HEK293 (cell line): ENCODE measurements at regions not wholly inside any gene's neighbourhood (a gene's known extent, or its start where the extent isn't known, plus 50 kb on each side); places are given as distances from the start of the nearest gene placed in this dataset.

Experiments
- CTCF ChIA-PET: fragments of 350-600 bp; formaldehyde crosslinking; extraction: SDS; loops from one replicate; lab custom pipeline; 2021; ENCODE audit warnings: antibody characterized with exemption; lab: Yijun Ruan, JAX
- POLR2A ChIA-PET: fragments of 300-600 bp; formaldehyde crosslinking; extraction: SDS; loops from one replicate; lab custom pipeline; 2020; ENCODE audit warnings: antibody characterized with exemption, inconsistent platforms; lab: Yijun Ruan, JAX
- H3K27ac ChIP-seq: fragments of 200-500 bp; sonication (Bioruptor generic); 2 replicates; pipeline ENCODE4 v1.5.1; 2014; ENCODE audit warnings: low read depth, low read length, control low read depth, inconsistent platforms; ENCODE audit errors: extremely low read depth
- H3K36me3 ChIP-seq, 2 experiments: fragments of 200-500 bp in 1 of 2; sonication (Bioruptor generic) in 1 of 2; 1 replicate in 1 of 2; 2 replicates in 1 of 2; pipeline ENCODE4 v1.5.1; 2014 to 2017; ENCODE audit warnings: inconsistent platforms in 2 of 2, low read length in 2 of 2; ENCODE audit not compliant: control insufficient read depth in 2 of 2, insufficient read depth in 1 of 2
- H3K4me1 ChIP-seq: fragments of 200-500 bp; sonication (Bioruptor generic); 2 replicates; pipeline ENCODE4 v1.5.1; 2014; ENCODE audit warnings: mild to moderate bottlenecking, low read length, inconsistent platforms; ENCODE audit not compliant: control insufficient read depth, insufficient read depth
- H3K4me3 ChIP-seq: 2 replicates; pipeline ENCODE4 v1.5.1; 2011; ENCODE audit warnings: low read depth, mild to moderate bottlenecking, control low read depth, low read length, moderate library complexity
- H3K9me3 ChIP-seq: fragments of 200-500 bp; sonication (Bioruptor generic); 2 replicates; pipeline ENCODE4 v1.5.1; 2014; ENCODE audit warnings: low read depth, low read length, inconsistent platforms; ENCODE audit not compliant: control insufficient read depth, insufficient read depth
- GLIS1 ChIP-seq: fragments of 450-650 bp; formaldehyde crosslinking; IDR thresholded peaks from 2 replicates; pipeline ENCODE4 v1.5.1; 2016; ENCODE audit warnings: missing biosample characterization, missing genetic modification characterization
- SCRT1 ChIP-seq: fragments of 450-650 bp; formaldehyde crosslinking; IDR thresholded peaks from 2 replicates; pipeline ENCODE4 v1.5.1; 2016; ENCODE audit warnings: missing biosample characterization, missing genetic modification characterization, borderline replicate concordance
- SP2 ChIP-seq: fragments of 450-650 bp; formaldehyde crosslinking; IDR thresholded peaks from 2 replicates; pipeline ENCODE4 v1.5.1; 2016; ENCODE audit warnings: missing biosample characterization, missing genetic modification characterization
- ZNF202 ChIP-seq: fragments of 450-650 bp; formaldehyde crosslinking; IDR thresholded peaks from 2 replicates; pipeline ENCODE4 v1.5.1; 2016; ENCODE audit warnings: missing biosample characterization, missing genetic modification characterization, borderline replicate concordance
- ZNF311 ChIP-seq: fragments of 450-650 bp; formaldehyde crosslinking; IDR thresholded peaks from 2 replicates; pipeline ENCODE4 v1.5.1; 2017; ENCODE audit warnings: missing biosample characterization, missing genetic modification characterization, borderline replicate concordance
- ZNF473 ChIP-seq: fragments of 450-650 bp; formaldehyde crosslinking; IDR thresholded peaks from 2 replicates; pipeline ENCODE4 v1.5.1; 2017; ENCODE audit warnings: missing biosample characterization, missing genetic modification characterization
- ZNF623 ChIP-seq: fragments of 450-650 bp; formaldehyde crosslinking; IDR thresholded peaks from 2 replicates; pipeline ENCODE4 v1.5.1; 2016; ENCODE audit warnings: missing biosample characterization, missing genetic modification characterization
- ZNF701 ChIP-seq: fragments of 450-650 bp; formaldehyde crosslinking; IDR thresholded peaks from 2 replicates; pipeline ENCODE4 v1.5.1; 2016; ENCODE audit warnings: missing biosample characterization, missing genetic modification characterization
- ZNF791 ChIP-seq: fragments of 450-650 bp; formaldehyde crosslinking; IDR thresholded peaks from 2 replicates; pipeline ENCODE4 v1.5.1; 2016; ENCODE audit warnings: missing biosample characterization, missing genetic modification characterization
- TF ChIP-seq, protein P1 (sequence below): fragments of 450-650 bp; formaldehyde crosslinking; IDR thresholded peaks from 2 replicates; pipeline ENCODE4 v1.5.1; 2016; ENCODE audit warnings: missing biosample characterization, missing genetic modification characterization, borderline replicate concordance
- TF ChIP-seq, protein P2 (sequence below): fragments of 450-650 bp; formaldehyde crosslinking; IDR thresholded peaks from 2 replicates; pipeline ENCODE4 v1.5.1; 2016; ENCODE audit warnings: missing biosample characterization, missing genetic modification characterization
- TF ChIP-seq, protein P3 (sequence below): sonication (generic); formaldehyde crosslinking; IDR thresholded peaks from 2 replicates; pipeline ENCODE4 v1.8.1; 2022; ENCODE audit warnings: mild to moderate bottlenecking, moderate library complexity, missing genetic modification reagents
- TF ChIP-seq, protein P4 (sequence below): fragments of 450-650 bp; formaldehyde crosslinking; IDR thresholded peaks from 2 replicates; pipeline ENCODE4 v1.5.0; 2017; ENCODE audit warnings: missing biosample characterization, missing genetic modification characterization, borderline replicate concordance
- TF ChIP-seq, protein P5 (sequence below): fragments of 450-650 bp; formaldehyde crosslinking; IDR thresholded peaks from 2 replicates; pipeline ENCODE4 v1.5.1; 2016; ENCODE audit warnings: missing biosample characterization, missing genetic modification characterization
- TF ChIP-seq, protein P6 (sequence below): fragments of 450-650 bp; formaldehyde crosslinking; IDR thresholded peaks from 2 replicates; pipeline ENCODE4; 2016; ENCODE audit warnings: missing biosample characterization, missing genetic modification characterization

DNA sequence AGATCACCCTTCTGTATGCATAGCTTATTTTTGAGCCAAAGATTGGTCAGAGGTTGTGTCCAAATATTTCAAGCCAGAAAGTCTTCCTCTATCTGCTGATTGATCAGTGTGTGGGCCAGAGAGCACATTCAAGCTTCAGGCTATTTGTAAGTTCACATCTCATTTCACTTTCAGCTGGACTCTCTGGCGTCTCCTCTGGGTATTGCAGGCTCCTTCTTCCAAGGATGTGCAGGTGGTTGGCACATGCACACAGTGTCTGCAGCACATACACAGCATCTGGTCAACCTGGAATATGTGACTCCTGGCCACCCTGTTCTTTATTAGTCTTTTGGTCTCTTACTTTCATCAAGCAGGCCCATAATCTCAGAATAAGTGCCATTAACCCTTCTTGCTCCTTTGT lies 516.1 kb downstream of the ANXA1 start (continued):
- TF ChIP-seq, protein P1, sequence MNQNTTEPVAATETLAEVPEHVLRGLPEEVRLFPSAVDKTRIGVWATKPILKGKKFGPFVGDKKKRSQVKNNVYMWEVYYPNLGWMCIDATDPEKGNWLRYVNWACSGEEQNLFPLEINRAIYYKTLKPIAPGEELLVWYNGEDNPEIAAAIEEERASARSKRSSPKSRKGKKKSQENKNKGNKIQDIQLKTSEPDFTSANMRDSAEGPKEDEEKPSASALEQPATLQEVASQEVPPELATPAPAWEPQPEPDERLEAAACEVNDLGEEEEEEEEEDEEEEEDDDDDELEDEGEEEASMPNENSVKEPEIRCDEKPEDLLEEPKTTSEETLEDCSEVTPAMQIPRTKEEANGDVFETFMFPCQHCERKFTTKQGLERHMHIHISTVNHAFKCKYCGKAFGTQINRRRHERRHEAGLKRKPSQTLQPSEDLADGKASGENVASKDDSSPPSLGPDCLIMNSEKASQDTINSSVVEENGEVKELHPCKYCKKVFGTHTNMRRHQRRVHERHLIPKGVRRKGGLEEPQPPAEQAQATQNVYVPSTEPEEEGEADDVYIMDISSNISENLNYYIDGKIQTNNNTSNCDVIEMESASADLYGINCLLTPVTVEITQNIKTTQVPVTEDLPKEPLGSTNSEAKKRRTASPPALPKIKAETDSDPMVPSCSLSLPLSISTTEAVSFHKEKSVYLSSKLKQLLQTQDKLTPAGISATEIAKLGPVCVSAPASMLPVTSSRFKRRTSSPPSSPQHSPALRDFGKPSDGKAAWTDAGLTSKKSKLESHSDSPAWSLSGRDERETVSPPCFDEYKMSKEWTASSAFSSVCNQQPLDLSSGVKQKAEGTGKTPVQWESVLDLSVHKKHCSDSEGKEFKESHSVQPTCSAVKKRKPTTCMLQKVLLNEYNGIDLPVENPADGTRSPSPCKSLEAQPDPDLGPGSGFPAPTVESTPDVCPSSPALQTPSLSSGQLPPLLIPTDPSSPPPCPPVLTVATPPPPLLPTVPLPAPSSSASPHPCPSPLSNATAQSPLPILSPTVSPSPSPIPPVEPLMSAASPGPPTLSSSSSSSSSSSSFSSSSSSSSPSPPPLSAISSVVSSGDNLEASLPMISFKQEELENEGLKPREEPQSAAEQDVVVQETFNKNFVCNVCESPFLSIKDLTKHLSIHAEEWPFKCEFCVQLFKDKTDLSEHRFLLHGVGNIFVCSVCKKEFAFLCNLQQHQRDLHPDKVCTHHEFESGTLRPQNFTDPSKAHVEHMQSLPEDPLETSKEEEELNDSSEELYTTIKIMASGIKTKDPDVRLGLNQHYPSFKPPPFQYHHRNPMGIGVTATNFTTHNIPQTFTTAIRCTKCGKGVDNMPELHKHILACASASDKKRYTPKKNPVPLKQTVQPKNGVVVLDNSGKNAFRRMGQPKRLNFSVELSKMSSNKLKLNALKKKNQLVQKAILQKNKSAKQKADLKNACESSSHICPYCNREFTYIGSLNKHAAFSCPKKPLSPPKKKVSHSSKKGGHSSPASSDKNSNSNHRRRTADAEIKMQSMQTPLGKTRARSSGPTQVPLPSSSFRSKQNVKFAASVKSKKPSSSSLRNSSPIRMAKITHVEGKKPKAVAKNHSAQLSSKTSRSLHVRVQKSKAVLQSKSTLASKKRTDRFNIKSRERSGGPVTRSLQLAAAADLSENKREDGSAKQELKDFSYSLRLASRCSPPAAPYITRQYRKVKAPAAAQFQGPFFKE (tag by site-specific recombination): no peak
- TF ChIP-seq, protein P2, sequence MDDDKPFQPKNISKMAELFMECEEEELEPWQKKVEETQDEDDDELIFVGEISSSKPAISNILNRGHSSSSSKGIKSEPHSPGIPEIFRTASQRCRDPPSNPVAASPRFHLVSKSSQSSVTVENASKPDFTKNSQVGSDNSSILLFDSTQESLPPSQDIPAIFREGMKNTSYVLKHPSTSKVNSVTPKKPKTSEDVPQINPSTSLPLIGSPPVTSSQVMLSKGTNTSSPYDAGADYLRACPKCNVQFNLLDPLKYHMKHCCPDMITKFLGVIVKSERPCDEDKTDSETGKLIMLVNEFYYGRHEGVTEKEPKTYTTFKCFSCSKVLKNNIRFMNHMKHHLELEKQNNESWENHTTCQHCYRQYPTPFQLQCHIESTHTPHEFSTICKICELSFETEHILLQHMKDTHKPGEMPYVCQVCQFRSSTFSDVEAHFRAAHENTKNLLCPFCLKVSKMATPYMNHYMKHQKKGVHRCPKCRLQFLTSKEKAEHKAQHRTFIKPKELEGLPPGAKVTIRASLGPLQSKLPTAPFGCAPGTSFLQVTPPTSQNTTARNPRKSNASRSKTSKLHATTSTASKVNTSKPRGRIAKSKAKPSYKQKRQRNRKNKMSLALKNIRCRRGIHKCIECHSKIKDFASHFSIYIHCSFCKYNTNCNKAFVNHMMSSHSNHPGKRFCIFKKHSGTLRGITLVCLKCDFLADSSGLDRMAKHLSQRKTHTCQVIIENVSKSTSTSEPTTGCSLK (tag by site-specific recombination): no peak
- TF ChIP-seq GLIS1 (tag by site-specific recombination) (no peak), ZNF623 (tag by site-specific recombination) (no peak), ZNF791 (no peak), SCRT1 (tag by site-specific recombination) (no peak)
- TF ChIP-seq, protein P3, sequence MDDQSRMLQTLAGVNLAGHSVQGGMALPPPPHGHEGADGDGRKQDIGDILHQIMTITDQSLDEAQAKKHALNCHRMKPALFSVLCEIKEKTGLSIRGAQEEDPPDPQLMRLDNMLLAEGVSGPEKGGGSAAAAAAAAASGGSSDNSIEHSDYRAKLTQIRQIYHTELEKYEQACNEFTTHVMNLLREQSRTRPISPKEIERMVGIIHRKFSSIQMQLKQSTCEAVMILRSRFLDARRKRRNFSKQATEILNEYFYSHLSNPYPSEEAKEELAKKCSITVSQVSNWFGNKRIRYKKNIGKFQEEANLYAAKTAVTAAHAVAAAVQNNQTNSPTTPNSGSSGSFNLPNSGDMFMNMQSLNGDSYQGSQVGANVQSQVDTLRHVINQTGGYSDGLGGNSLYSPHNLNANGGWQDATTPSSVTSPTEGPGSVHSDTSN (CRISPR knock-in tag): no peak
- TF ChIP-seq, protein P4, sequence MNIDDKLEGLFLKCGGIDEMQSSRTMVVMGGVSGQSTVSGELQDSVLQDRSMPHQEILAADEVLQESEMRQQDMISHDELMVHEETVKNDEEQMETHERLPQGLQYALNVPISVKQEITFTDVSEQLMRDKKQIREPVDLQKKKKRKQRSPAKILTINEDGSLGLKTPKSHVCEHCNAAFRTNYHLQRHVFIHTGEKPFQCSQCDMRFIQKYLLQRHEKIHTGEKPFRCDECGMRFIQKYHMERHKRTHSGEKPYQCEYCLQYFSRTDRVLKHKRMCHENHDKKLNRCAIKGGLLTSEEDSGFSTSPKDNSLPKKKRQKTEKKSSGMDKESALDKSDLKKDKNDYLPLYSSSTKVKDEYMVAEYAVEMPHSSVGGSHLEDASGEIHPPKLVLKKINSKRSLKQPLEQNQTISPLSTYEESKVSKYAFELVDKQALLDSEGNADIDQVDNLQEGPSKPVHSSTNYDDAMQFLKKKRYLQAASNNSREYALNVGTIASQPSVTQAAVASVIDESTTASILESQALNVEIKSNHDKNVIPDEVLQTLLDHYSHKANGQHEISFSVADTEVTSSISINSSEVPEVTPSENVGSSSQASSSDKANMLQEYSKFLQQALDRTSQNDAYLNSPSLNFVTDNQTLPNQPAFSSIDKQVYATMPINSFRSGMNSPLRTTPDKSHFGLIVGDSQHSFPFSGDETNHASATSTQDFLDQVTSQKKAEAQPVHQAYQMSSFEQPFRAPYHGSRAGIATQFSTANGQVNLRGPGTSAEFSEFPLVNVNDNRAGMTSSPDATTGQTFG: no peak
- TF ChIP-seq, protein P5, sequence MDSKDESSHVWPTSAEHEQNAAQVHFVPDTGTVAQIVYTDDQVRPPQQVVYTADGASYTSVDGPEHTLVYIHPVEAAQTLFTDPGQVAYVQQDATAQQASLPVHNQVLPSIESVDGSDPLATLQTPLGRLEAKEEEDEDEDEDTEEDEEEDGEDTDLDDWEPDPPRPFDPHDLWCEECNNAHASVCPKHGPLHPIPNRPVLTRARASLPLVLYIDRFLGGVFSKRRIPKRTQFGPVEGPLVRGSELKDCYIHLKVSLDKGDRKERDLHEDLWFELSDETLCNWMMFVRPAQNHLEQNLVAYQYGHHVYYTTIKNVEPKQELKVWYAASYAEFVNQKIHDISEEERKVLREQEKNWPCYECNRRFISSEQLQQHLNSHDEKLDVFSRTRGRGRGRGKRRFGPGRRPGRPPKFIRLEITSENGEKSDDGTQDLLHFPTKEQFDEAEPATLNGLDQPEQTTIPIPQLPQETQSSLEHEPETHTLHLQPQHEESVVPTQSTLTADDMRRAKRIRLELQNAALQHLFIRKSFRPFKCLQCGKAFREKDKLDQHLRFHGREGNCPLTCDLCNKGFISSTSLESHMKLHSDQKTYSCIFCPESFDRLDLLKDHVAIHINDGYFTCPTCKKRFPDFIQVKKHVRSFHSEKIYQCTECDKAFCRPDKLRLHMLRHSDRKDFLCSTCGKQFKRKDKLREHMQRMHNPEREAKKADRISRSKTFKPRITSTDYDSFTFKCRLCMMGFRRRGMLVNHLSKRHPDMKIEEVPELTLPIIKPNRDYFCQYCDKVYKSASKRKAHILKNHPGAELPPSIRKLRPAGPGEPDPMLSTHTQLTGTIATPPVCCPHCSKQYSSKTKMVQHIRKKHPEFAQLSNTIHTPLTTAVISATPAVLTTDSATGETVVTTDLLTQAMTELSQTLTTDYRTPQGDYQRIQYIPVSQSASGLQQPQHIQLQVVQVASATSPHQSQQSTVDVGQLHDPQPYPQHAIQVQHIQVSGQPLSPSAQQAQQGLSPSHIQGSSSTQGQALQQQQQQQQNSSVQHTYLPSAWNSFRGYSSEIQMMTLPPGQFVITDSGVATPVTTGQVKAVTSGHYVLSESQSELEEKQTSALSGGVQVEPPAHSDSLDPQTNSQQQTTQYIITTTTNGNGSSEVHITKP (tag by site-specific recombination): no peak

DNA sequence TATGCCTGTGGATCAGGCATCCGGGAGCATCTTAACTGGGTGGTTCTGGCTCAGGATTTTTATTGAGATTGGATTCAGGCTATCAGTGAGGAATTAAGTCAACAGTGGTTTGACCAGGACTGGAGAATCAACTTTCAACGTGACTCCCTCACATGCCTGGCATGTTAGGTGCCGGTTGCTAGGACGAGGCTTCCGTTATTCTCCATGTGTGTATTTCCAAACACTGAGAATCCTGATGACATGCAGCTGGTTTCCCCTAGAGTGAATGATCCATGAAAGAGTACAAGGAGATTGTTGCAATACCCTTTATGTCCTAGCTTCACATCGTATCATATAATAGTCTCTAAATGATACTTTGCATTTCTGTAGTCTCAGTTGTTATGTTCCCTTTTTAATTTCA lies 529.2 kb downstream of the ANXA1 start:
- POLR2A ChIA-PET: no interaction called here
- Histone ChIP-seq H3K4me3 (no peak overlapping the region), H3K27ac (no peak overlapping the region), H3K36me3 (no peaks in the 10 kb centered on the region), H3K9me3 (no peaks in the 10 kb centered on the region), H3K4me1 (no peaks in the 10 kb centered on the region)
- CTCF ChIA-PET: interaction anchor here (0.7 to 1.3 kb wide), 2 partner anchors 480 to 546 kb away, joined by 3 read pairs; no protein-coding TSS in a partner anchor
- no peak for TF ChIP-seq ZNF311 (tag by site-specific recombination)
- TF ChIP-seq SP2 (tag by site-specific recombination): no peak
- TF ChIP-seq, protein P6, sequence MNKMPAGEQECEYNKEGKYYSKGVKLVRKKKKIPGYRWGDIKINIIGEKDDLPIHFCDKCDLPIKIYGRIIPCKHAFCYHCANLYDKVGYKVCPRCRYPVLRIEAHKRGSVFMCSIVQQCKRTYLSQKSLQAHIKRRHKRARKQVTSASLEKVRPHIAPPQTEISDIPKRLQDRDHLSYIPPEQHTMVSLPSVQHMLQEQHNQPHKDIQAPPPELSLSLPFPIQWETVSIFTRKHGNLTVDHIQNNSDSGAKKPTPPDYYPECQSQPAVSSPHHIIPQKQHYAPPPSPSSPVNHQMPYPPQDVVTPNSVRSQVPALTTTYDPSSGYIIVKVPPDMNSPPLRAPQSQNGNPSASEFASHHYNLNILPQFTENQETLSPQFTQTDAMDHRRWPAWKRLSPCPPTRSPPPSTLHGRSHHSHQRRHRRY (tag by site-specific recombination): no peak
- no peak for TF ChIP-seq ZNF202 (tag by site-specific recombination)
- no peak for TF ChIP-seq ZNF473 (tag by site-specific recombination)
- no peak for TF ChIP-seq ZNF701 (tag by site-specific recombination)
